NCI-H2196 (cell line): ENCODE measurements at regions not wholly inside any gene's neighbourhood (a gene's known extent, or its start where the extent isn't known, plus 50 kb on each side); places are given as distances from the start of the nearest gene placed in this dataset.
"Not testable (repeated sequence)": the region's sequence is repeated elsewhere in the genome, so short reads cannot be mapped to it uniquely, and the experiment has no call there.

Experiments used
- DNase-seq: peaks from one replicate; lab custom pipeline; 2025; ENCODE audit not compliant: unreplicated experiment; lab: John Stamatoyannopoulos, UW

GRCh38 chr9:83138422-83139135, 75.6 kb upstream of the RASEF start:
- DNase-seq = no peak

- no peak for DNase-seq
These were observed 70.4 kb upstream of the RASEF start for GRCh38 chr9:83133316-83133715.

GRCh38 chr9:83132768-83133167, 69.8 kb upstream of the RASEF start:
- no peak for DNase-seq

GRCh38 chr9:83130541-83130940, 67.6 kb upstream of the RASEF start:
- no peak for DNase-seq

- no peak for DNase-seq
These were observed 62.7 kb upstream of the RASEF start for GRCh38 chr9:83125671-83126070.

- DNase-seq = no peak
These were observed 56.9 kb upstream of the RASEF start for GRCh38 chr9:83119873-83120272.

GRCh38 chr9:83116026-83116425, 53.1 kb upstream of the RASEF start:
- DNase-seq = peak; percentile 6

GRCh38 chr9:83113445-83113844, 50.5 kb upstream of the RASEF start:
- not testable (repeated sequence) for DNase-seq
